GM12865 (cell line): ENCODE measurements at regions not wholly inside any gene's neighbourhood (a gene's known extent, or its start where the extent isn't known, plus 50 kb on each side); places are given as distances from the start of the nearest gene placed in this dataset.

Experiments used
- DNase-seq: peaks from one replicate; pipeline ENCODE4 v3.0.0; 2010; ENCODE audit warnings: low read depth
- H3K4me3 ChIP-seq: 2 replicates; pipeline ENCODE4 v1.5.1; 2011; ENCODE audit warnings: mild to moderate bottlenecking, low read depth, low read length, control low read depth
- CTCF ChIP-seq: IDR thresholded peaks from 2 replicates; pipeline ENCODE4 v1.5.1; 2011; ENCODE audit warnings: low read length, control low read depth, low read depth, inconsistent platforms; ENCODE audit not compliant: insufficient read depth; ENCODE audit errors: missing control alignments

- TF ChIP-seq CTCF = no peak
- H3K4me3 ChIP-seq = no peak overlapping the region
- DNase-seq = no peak
Measured at GRCh38 chr5:112525217-112525616, 106.1 kb upstream of the EPB41L4A start.

- no peak for TF ChIP-seq CTCF
- DNase-seq = no peak
Measured at GRCh38 chr5:112528928-112529327, 109.9 kb upstream of the EPB41L4A start.

GRCh38 chr5:112529525-112529924, 110.4 kb upstream of the EPB41L4A start:
- peak; percentile 55 for DNase-seq
- TF ChIP-seq CTCF = peak; percentile 60

More at GRCh38 chr5:112528928-112529327, 109.9 kb upstream of the EPB41L4A start:
- H3K4me3 ChIP-seq = no peak overlapping the region

GRCh38 chr5:112532654-112533360, 113.7 kb upstream of the EPB41L4A start:
- DNase-seq = peak; percentile 18
- no peak for TF ChIP-seq CTCF
- no peak overlapping the region for H3K4me3 ChIP-seq

More at GRCh38 chr5:112529525-112529924, 110.4 kb upstream of the EPB41L4A start:
- H3K4me3 ChIP-seq = no peak overlapping the region

- peak; percentile 12 for DNase-seq
- H3K4me3 ChIP-seq = no peak overlapping the region
- TF ChIP-seq CTCF = no peak
Measured at GRCh38 chr5:112533362-112533761, 114.3 kb upstream of the EPB41L4A start.

GRCh38 chr5:112534067-112534583, 115.0 kb upstream of the EPB41L4A start:
- TF ChIP-seq CTCF = no peak
- H3K4me3 ChIP-seq = no peak overlapping the region
- DNase-seq = no peak
